GM18861 (cell line): ENCODE measurements at regions not wholly inside any gene's neighbourhood (a gene's known extent, or its start where the extent isn't known, plus 50 kb on each side); places are given as distances from the start of the nearest gene placed in this dataset.
A peak's percentile ranks its signal among the peaks of the same experiment; 100 is the strongest.

Experiments
- ATAC-seq: cut with Tn5 transposase; IDR thresholded peaks from one replicate; pipeline ENCODE4 v1.9.1; 2021; ENCODE audit not compliant: unreplicated experiment

- ATAC-seq, result no peak
Measured at GRCh38 chr2:33859811-33860461, 260.8 kb upstream of the FAM98A start.

GRCh38 chr2:33859176-33859575 lies 260.1 kb upstream of the FAM98A start:
- no peak for ATAC-seq

- no peak for ATAC-seq
Measured at GRCh38 chr2:33848486-33848885, 249.4 kb upstream of the FAM98A start.

- ATAC-seq, result no peak
Measured at GRCh38 chr2:33839791-33840190, 240.7 kb upstream of the FAM98A start.

GRCh38 chr2:33836628-33837027 lies 237.5 kb upstream of the FAM98A start:
- no peak for ATAC-seq

GRCh38 chr2:33835911-33836310 lies 236.8 kb upstream of the FAM98A start:
- ATAC-seq, result no peak

DNA sequence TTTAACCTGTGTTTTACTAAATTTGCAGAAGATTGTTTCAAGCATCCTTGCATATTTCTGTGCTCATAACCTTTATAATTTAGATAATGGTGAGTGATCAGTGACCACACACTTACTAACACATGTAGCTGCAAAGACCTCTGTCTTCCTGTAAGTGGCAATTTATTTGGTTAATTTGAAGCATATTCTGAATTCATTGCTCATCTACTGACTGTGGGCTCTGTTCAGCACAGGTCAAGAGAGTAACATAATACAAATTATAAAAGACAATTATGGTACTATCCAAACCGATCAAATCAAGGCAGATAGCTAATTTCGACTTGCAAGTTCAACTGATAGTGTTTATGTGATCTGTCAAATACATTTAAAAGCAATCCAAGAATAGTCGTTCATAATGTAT lies 223.9 kb upstream of the FAM98A start:
- no peak for ATAC-seq

DNA sequence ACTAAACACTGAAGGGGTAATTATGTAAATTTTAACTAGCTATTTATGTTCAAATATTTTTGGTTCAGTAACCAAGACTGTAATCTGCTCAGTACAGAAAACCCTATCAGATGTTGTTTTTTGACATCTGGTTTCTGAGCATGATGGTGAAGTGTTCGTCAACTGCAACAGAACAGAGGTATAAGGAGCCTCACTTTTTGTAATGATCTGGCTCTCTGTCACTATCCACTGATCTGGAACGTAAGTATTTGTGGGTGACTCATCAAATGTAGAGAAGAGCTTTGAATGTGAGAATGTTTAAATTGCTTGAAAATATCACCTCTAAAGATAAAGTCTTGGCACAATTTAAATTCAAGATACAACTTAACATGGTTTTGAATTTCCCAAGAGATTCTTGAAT lies 213.6 kb upstream of the FAM98A start:
- no peak for ATAC-seq

DNA sequence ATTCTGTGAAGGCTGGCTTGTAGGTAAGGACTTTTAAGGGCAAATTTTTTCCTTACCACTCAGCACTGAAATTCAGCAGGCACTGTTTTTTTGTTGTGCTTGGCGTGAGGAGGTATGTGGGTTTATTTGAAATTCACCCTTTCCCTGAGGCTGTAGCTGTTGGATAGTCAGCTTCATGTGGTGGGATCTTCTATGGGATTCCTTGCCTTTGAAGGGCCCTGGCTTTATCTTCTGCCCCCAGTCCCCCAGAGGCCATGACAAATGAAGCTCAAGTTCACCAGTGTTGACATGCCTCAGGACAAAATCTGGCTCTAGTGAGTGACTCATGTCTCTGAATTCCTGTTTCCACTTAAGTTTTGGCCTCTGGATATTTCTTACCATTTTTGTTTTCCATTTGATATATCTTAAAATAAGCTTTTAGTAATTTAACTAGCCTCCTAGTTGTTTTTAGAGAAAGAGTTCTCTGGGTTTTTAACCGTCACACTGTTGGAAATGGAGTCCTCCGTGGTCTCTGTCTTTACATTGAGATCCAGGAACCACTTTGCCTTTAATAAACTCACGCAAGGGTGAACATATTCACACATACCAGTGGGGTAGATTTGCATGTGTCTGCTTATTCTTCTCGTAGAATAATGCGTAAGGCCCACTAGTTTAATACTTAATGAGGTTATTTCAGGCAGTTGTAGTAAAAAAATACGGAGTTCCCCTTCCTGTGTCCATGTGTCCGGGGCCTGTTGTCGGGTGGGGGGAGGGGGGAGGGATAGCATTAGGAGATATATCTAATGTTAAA lies 211.1 kb upstream of the FAM98A start:
- no peak for ATAC-seq

DNA sequence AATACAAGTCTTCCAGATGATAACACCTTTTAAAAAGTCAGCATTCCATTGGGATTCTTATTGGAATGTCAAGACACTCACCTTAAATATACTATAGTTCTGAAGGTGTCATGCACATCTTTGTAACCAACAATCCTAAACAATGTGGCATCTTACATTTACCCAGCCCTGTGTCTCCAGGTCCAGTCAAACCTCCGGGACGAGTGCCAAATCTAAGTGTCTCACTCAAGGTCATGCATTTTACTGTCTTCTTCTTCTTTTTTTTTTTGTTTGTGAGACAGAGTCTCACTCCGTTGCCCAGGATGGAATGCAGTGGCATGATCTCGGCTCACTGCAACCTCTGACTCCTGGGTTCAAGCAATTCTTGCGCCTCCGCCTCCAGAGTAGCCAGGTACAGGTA lies 206.9 kb upstream of the FAM98A start:
- ATAC-seq, result no peak

DNA sequence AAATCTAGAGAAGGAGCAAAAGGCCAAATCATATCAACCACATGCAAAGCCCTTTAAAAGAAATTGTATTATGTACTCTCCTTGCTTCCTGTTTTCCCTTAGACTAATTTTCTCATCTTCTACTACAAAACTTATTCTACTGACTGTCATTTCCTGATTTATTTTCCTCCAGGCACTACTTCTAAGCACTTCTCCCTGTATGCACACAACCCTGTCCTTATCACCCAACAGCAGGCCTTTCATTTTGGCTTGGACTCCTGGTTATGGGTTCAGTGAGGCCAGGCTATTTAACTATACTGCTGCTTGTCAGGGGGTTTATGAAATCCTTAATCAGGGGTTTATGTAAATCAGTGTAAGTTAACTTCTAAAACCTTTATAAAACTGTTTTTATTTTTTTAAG lies 205.1 kb upstream of the FAM98A start:
- no peak for ATAC-seq

- no peak for ATAC-seq
Measured at GRCh38 chr2:33796511-33796910, 197.4 kb upstream of the FAM98A start.

- ATAC-seq, result no peak
Measured at GRCh38 chr2:33791625-33792024, 192.5 kb upstream of the FAM98A start.

GRCh38 chr2:33788044-33788443 lies 188.9 kb upstream of the FAM98A start:
- no peak for ATAC-seq

GRCh38 chr2:33786881-33787280 lies 187.8 kb upstream of the FAM98A start:
- ATAC-seq, result no peak

DNA sequence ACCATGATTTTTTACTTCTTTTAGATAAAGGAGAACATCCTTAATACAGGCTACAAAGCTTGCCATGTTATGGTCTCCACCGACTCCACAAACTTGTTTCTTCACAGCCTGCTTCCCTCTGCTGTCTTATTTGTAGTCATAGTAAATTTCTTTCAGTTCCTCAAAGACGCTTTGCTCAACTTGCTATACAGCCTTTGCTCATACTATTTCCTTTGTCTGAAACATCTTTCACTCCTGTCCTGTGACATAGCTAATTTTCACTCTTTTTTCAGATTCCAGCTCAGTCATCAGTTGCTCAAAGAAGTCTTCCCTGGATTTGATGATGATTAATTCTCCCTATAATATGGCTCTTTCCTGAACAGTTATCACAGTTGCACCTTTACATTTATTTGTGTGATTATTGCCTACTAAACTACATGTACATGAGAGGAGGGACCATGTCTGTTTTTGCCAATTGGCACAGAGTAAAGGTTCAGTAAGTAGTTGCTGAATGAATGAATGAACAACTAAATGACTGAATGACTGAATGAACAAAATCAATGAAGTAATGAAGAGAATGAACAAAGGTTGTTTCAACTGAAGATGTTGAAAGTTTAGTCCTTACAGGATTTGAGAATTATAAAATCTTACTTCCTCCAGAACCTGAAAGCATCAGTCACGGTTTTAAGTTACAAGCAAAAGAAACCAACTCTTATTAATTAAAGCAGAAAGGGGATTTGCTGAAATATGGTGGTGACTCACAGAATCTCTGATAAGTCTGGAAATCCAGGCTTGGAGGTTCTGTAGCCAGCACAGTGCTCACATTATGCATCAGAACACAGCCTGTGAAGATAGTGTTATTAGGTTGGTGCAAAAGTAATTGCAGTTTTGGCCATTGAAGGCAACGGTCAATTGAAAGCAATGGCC lies 186.4 kb upstream of the FAM98A start:
- peak; percentile 98 for ATAC-seq

DNA sequence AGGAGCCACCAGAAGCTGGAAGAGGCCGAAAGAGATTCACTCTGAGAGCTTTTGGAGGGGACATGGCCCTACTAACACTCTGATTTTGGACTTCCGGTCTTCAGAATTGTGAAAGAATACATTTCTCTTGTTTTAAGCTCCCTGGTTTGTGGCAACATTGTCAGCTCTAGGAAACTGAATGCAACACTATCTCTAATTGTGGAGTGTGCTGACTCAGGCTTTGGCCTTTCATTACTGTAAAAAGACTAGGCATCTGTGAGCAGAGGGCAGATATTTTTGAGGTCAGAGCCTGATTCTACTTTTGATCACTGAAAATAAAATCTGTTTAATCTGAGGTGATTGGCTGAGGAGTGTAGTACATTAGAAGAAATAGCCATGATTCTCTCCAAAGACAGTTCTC lies 185.4 kb upstream of the FAM98A start:
- no peak for ATAC-seq

DNA sequence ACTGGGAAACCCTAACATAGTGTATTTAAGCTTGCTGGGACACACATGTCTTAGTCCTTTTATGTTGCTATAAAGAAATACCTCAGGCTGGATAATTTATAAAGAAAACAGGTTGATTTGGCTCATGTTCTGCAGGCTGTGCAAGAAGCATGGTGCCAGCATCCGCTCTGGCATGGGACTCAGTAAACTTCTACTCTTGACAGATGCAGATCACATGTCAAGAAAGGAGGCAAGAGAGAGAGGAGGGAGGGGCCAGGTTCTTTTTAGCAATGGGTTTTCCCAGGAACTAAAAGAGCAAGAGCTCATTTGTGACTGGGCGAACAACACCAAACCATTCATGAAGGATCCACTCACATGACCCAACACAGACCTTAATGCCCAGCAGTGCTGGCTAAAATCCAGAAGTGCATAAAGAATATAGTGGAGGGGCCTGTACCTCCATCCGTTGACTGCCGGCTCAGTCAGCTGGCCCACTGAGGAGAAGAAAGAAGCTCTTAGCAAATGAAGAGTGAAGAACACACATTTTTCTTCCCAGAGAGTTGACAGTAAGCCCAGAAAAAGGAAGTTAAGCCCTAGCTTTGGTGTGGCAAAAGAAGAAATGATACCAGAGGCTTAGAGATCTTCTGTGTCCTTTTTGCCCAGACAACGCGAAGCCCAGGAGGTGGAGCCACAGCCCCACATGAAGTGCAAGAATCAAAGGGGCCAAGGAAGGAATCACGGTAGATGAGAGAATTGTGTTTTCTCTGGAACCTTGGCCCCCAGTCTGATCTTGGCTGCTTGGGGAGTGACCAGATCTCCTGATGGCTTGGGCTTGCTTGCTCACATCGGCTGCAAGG lies 183.5 kb upstream of the FAM98A start:
- no peak for ATAC-seq

DNA sequence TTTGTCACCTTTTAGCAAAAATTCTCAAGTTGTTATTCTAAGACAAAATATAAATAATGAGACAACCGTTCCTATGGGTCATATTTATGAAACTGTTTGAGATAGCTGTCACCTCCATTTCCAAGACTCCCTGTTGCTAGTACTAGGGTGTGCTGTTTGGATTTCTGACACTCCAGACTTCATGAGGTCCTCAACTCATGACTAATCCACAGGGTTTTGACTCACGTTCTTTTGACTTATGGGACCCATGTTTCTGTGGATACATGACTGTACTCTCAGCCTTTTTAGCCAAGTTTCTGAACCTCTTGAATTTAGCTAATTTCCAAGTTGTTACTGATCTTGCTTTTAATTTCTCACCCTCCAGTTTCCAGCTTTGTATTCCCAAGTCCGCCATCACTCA lies 178.7 kb upstream of the FAM98A start:
- ATAC-seq, result no peak

- ATAC-seq, result no peak
Measured at GRCh38 chr2:33775306-33775705, 176.2 kb upstream of the FAM98A start.

- no peak for ATAC-seq
Measured at GRCh38 chr2:33770023-33770422, 170.9 kb upstream of the FAM98A start.
